ENCODE measurements at regions not wholly inside any gene's neighbourhood (a gene's known extent, or its start where the extent isn't known, plus 50 kb on each side); places are given as distances from the start of the nearest gene placed in this dataset.
"Not testable (repeated sequence)": the region's sequence is repeated elsewhere in the genome, so short reads cannot be mapped to it uniquely, and the experiment has no call there.

- no peak for FAIRE-seq
- no peaks in the 10 kb centered on the region for H3K9me3 ChIP-seq
- no peak overlapping the region for H3K4me2 ChIP-seq
- ChIA-PET CTCF (no interaction called here), POLR2A (no interaction called here)
- no peak for TF ChIP-seq CHD2 (IDR thresholded peaks at IDR 0.05; ENCODE audit: low read length, partially characterized antibody)
- no peak for TF ChIP-seq ZSCAN20 (CRISPR knock-in tag; IDR thresholded peaks at IDR 0.05)
- TF ChIP-seq EHMT2 (IDR thresholded peaks at IDR 0.05; ENCODE audit: low read depth), result no peak
- no peak for TF ChIP-seq MYC (IDR thresholded peaks at IDR 0.05; ENCODE audit: borderline replicate concordance, low read length)
- WGBS (ENCODE audit: missing lambda C conversion rate), result 57% methylated on average over 9 of the region's 15 CpGs
- H3K27ac ChIP-seq, result no peak overlapping the region
- ATAC-seq, result no peak
- no peak overlapping the region for H3K4me3 ChIP-seq
- DNase-seq (ENCODE audit: low read depth in 1 of 2, low spot score in 1 of 2), result no peak
- no peaks in the 10 kb centered on the region for H3K4me1 ChIP-seq
These were observed 88.3 kb upstream of the MYLIP start for GRCh38 chr6:16040628-16040974.

GRCh38 chr6:16039892-16040627, 88.8 kb upstream of the MYLIP start:
- ATAC-seq; POLR2A ChIA-PET; H3K27ac ChIP-seq; CTCF ChIA-PET; H3K4me1 ChIP-seq; DNase-seq (ENCODE audit: low read depth in 1 of 2, low spot score in 1 of 2); FAIRE-seq; H3K4me2 ChIP-seq; H3K4me3 ChIP-seq; H3K9me3 ChIP-seq: not testable (repeated sequence)
- 56% methylated on average over 5 of the region's 17 CpGs for WGBS (ENCODE audit: missing lambda C conversion rate)

- FAIRE-seq (no peak), ATAC-seq (no peak), DNase-seq (ENCODE audit: low read depth in 1 of 2, low spot score in 1 of 2) (no peak)
- Histone ChIP-seq H3K4me3 (no peak overlapping the region), H3K4me2 (no peak overlapping the region), H3K27ac (no peak overlapping the region), H3K4me1 (no peaks in the 10 kb centered on the region), H3K9me3 (no peaks in the 10 kb centered on the region)
- WGBS (ENCODE audit: missing lambda C conversion rate), result 23% methylated on average over 2 of the region's 2 CpGs
- CTCF ChIA-PET, result no interaction called here
- POLR2A ChIA-PET, result no interaction called here
- TF ChIP-seq GATA3 (IDR thresholded peaks at IDR 0.05; ENCODE audit: borderline replicate concordance) (no peak), REST (IDR thresholded peaks at IDR 0.05) (no peak), EHMT2 (IDR thresholded peaks at IDR 0.05; ENCODE audit: low read depth) (no peak), POLR2AphosphoS2 (conservative IDR thresholded peaks at IDR 0.05; ENCODE audit: low read length) (no peak)
These were observed 89.9 kb upstream of the MYLIP start for GRCh38 chr6:16038938-16039337.

GRCh38 chr6:16035488-16036080, 93.3 kb upstream of the MYLIP start:
- H3K4me1 ChIP-seq, result no peaks in the 10 kb centered on the region
- FAIRE-seq (no peak), DNase-seq (ENCODE audit: low read depth in 1 of 2, low spot score in 1 of 2) (no peak), ATAC-seq (no peak)
- H3K9me3 ChIP-seq, result no peaks in the 10 kb centered on the region
- TF ChIP-seq KDM1A (IDR thresholded peaks at IDR 0.05; ENCODE audit: low read depth), result no peak
- no peak for TF ChIP-seq ZNF302 (CRISPR knock-in tag; IDR thresholded peaks at IDR 0.05)
- no peak for TF ChIP-seq E2F6 (IDR thresholded peaks at IDR 0.05; ENCODE audit: borderline replicate concordance, low read depth)
- no peak for TF ChIP-seq MYC (IDR thresholded peaks at IDR 0.05; ENCODE audit: borderline replicate concordance, low read length)
- TF ChIP-seq CBX2 (IDR thresholded peaks at IDR 0.05; ENCODE audit: borderline replicate concordance, low read depth), result no peak
- TF ChIP-seq FOSB (CRISPR knock-in tag; IDR thresholded peaks at IDR 0.05), result no peak
- no peak for TF ChIP-seq ZFP36 (IDR thresholded peaks at IDR 0.05; ENCODE audit: borderline replicate concordance, partially characterized antibody)
- no peak for TF ChIP-seq SMC3 (IDR thresholded peaks at IDR 0.05)
- TF ChIP-seq HES2 (IDR thresholded peaks at IDR 0.05), result no peak
- TF ChIP-seq HOXB5 (CRISPR knock-in tag; IDR thresholded peaks at IDR 0.05), result no peak
- no peak for TF ChIP-seq ZC3H11A (IDR thresholded peaks at IDR 0.05)
- TF ChIP-seq RNF2 (IDR thresholded peaks at IDR 0.05; ENCODE audit: borderline replicate concordance, low read depth), result no peak
- TF ChIP-seq TP53 (CRISPR knock-in tag; IDR thresholded peaks at IDR 0.05), result no peak
- H3K4me3 ChIP-seq, result no peak overlapping the region
- no peak overlapping the region for H3K4me2 ChIP-seq
- 13% methylated on average over 4 of the region's 4 CpGs for WGBS (ENCODE audit: missing lambda C conversion rate)
- no peak overlapping the region for H3K27ac ChIP-seq
- ChIA-PET POLR2A (no interaction called here), CTCF (interaction anchor here (1.0 kb wide), 2 partner anchors 10 to 344 kb away, joined by 3 read pairs; no protein-coding TSS in a partner anchor)

All from A549 (cell line).